ENCODE measurements at regions not wholly inside any gene's neighbourhood (a gene's known extent, or its start where the extent isn't known, plus 50 kb on each side); places are given as distances from the start of the nearest gene placed in this dataset.

DNA sequence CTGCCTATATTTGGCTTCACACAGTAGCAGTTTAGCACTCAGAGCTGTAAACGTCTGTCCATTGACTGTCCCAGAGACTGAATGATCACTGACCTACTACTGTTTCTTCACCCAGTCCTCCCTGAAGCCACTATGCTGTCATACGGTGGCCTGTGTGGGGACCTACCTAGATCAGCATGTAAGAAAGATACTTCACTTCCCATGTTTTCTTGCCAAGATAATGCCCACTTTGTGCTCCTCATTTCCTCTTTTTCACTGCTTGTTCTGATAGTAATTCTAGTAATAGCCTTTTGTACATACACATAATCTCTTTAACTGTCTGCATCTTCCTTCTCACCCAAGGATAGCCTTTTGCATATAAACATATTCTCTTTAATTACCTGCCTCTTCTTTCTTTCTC lies 109.9 kb upstream of the TIAM2 start:
- H3K4me3 Mint-ChIP-seq (ENCODE audit: low read depth) = no peak overlapping the region
- H3K36me3 Mint-ChIP-seq (ENCODE audit: insufficient read depth) = peaks cover 9% of the 10 kb centered on the region
- DNase-seq (ENCODE audit: low spot score, unreplicated experiment) = no peak
- no peak overlapping the region for H3K27ac Mint-ChIP-seq
- H3K27me3 Mint-ChIP-seq = no peaks in the 10 kb centered on the region
- no peaks in the 10 kb centered on the region for H3K9me3 Mint-ChIP-seq (ENCODE audit: low read depth)
- H3K4me1 Mint-ChIP-seq (ENCODE audit: low read depth) = no peaks in the 10 kb centered on the region
- TF ChIP-seq, protein P1, sequence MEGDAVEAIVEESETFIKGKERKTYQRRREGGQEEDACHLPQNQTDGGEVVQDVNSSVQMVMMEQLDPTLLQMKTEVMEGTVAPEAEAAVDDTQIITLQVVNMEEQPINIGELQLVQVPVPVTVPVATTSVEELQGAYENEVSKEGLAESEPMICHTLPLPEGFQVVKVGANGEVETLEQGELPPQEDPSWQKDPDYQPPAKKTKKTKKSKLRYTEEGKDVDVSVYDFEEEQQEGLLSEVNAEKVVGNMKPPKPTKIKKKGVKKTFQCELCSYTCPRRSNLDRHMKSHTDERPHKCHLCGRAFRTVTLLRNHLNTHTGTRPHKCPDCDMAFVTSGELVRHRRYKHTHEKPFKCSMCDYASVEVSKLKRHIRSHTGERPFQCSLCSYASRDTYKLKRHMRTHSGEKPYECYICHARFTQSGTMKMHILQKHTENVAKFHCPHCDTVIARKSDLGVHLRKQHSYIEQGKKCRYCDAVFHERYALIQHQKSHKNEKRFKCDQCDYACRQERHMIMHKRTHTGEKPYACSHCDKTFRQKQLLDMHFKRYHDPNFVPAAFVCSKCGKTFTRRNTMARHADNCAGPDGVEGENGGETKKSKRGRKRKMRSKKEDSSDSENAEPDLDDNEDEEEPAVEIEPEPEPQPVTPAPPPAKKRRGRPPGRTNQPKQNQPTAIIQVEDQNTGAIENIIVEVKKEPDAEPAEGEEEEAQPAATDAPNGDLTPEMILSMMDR (IDR thresholded peaks at IDR 0.05; ENCODE audit: unreplicated experiment) = no peak

DNA sequence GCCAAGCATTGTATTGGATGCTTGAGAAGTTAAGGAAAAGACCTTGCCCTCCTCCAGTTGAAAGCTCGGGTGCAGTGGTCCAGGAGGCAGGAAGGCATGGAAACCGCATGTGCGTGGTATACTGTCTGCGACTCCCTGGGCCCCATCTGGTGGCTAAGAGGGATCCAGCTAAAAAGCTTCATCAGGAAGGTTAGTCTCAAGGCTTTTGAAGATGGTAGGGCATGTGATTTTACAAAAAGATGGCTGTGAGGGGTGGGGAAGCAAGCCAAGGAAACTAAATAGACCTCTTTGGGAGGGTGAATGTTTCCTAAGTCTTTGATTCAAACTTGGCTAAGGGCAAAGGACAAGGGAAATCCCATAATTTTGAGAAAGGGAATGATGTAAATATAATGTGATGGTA lies 109.1 kb upstream of the TIAM2 start:
- peaks cover 9% of the 10 kb centered on the region for H3K36me3 Mint-ChIP-seq (ENCODE audit: insufficient read depth)

DNA sequence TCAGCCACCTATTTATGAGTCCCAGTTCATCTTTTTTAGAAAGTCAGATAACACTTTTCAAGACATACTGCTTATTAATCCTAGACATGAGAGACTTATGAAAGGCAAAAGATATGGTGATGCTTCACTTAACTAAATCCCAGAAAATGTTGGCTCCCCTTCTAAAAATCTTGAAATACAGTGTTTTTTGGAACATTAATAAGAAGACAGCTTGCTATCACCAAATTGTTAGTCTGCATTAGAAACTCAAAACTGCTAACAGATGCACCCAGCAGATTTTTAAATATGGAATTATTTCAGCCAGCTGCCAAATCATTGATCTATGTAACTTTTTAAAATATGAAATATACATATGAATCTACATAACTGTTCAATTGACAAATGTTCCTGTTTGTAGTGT lies 108.6 kb upstream of the TIAM2 start:
- no peaks in the 10 kb centered on the region for H3K9me3 Mint-ChIP-seq (ENCODE audit: low read depth)
- no peaks in the 10 kb centered on the region for H3K4me1 Mint-ChIP-seq (ENCODE audit: low read depth)
- no peak for DNase-seq (ENCODE audit: low spot score, unreplicated experiment)
- H3K36me3 Mint-ChIP-seq (ENCODE audit: insufficient read depth) = peaks cover 9% of the 10 kb centered on the region
- TF ChIP-seq, protein P1 (IDR thresholded peaks at IDR 0.05; ENCODE audit: unreplicated experiment) = no peak
- H3K27me3 Mint-ChIP-seq = no peaks in the 10 kb centered on the region
- H3K27ac Mint-ChIP-seq = no peak overlapping the region
- H3K4me3 Mint-ChIP-seq (ENCODE audit: low read depth) = no peak overlapping the region

More for the DNA sequence above, 109.1 kb upstream of the TIAM2 start:
- Mint-ChIP-seq H3K4me1 (ENCODE audit: low read depth) (no peaks in the 10 kb centered on the region), H3K4me3 (ENCODE audit: low read depth) (no peak overlapping the region), H3K27ac (no peak overlapping the region), H3K27me3 (no peaks in the 10 kb centered on the region), H3K9me3 (ENCODE audit: low read depth) (no peaks in the 10 kb centered on the region)
- TF ChIP-seq, protein P1 (IDR thresholded peaks at IDR 0.05; ENCODE audit: unreplicated experiment) = no peak
- no peak for DNase-seq (ENCODE audit: low spot score, unreplicated experiment)

DNA sequence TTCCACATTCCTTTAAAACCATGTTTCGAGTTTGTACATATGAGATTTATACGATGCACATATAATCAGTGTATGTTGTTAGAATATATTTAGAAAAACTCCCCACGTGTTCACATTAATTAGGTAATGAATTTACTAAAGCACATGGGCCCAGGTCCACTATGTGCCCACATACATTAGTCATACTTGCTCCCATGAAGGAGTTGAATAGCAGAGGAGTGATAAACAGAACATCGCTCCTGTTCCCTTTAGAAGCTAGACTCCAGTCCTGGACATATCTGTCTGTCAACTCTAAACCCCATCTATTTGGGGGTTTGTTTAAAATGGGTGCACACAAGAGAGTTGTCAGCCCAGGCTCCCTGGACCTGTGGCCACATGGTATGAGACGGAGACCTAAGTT lies 108.1 kb upstream of the TIAM2 start:
- Mint-ChIP-seq H3K4me3 (ENCODE audit: low read depth) (no peak overlapping the region), H3K27me3 (no peaks in the 10 kb centered on the region), H3K36me3 (ENCODE audit: insufficient read depth) (peaks cover 9% of the 10 kb centered on the region), H3K4me1 (ENCODE audit: low read depth) (no peaks in the 10 kb centered on the region), H3K9me3 (ENCODE audit: low read depth) (no peaks in the 10 kb centered on the region), H3K27ac (no peak overlapping the region)
- DNase-seq (ENCODE audit: low spot score, unreplicated experiment) = no peak
- TF ChIP-seq, protein P1 (IDR thresholded peaks at IDR 0.05; ENCODE audit: unreplicated experiment) = no peak

DNA sequence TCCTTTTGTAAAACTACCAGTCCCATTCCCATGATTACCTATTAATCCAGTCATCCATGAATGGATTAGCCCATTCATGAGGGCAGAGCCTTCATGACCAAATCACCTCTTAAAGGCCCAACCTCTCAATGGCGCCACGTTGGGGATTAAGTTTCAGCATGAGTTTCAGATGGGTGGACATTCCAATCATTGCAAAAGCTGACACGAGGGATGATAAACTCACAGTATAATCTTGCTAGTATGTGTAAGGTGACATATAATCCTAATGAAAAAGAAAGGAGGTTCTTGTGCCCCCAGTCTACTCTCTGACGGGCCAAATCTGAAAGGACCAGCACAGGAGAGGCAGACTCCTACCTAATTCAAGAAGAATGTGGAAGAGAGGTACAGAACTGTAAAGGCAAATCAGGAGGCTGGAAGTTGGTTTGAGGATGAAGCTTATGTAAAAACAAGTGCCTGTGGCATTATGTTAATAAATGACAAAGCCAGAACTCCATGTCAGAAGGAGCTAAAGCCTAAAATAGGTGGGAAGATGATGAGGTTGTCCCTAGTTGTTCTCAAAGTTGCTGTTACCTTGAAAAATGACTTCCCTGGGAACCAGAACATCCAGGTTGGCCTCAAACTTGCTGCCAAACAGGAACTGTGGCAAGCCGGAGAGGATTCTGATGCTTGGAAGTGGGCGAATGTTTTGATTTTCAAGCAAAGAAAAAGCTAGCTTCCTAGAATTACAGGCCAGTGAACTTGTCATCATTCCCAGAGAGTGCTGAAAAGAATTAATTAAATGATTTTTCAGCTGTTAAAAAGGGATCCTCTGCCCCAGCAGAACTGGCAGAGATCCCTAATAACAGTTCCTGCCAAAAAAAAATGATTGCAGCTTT lies 106.5 kb upstream of the TIAM2 start:
- H3K27ac Mint-ChIP-seq = no peak overlapping the region
- no peaks in the 10 kb centered on the region for H3K9me3 Mint-ChIP-seq (ENCODE audit: low read depth)
- no peaks in the 10 kb centered on the region for H3K36me3 Mint-ChIP-seq (ENCODE audit: insufficient read depth)
- no peak for DNase-seq (ENCODE audit: low spot score, unreplicated experiment)
- no peak overlapping the region for H3K4me3 Mint-ChIP-seq (ENCODE audit: low read depth)
- TF ChIP-seq, protein P1 (IDR thresholded peaks at IDR 0.05; ENCODE audit: unreplicated experiment) = no peak
- no peaks in the 10 kb centered on the region for H3K4me1 Mint-ChIP-seq (ENCODE audit: low read depth)
- H3K27me3 Mint-ChIP-seq = no peaks in the 10 kb centered on the region
